GM12865 (cell line): ENCODE measurements at regions not wholly inside any gene's neighbourhood (a gene's known extent, or its start where the extent isn't known, plus 50 kb on each side); places are given as distances from the start of the nearest gene placed in this dataset.

Experiments
- DNase-seq: peaks from one replicate; pipeline ENCODE4 v3.0.0; 2010; ENCODE audit warnings: low read depth
- H3K4me3 ChIP-seq: 2 replicates; pipeline ENCODE4 v1.5.1; 2011; ENCODE audit warnings: mild to moderate bottlenecking, low read depth, low read length, control low read depth
- TF ChIP-seq, protein P1 (sequence below): IDR thresholded peaks from 2 replicates; pipeline ENCODE4 v1.5.1; 2011; ENCODE audit warnings: low read length, control low read depth, low read depth, inconsistent platforms; ENCODE audit not compliant: insufficient read depth; ENCODE audit errors: missing control alignments

DNA sequence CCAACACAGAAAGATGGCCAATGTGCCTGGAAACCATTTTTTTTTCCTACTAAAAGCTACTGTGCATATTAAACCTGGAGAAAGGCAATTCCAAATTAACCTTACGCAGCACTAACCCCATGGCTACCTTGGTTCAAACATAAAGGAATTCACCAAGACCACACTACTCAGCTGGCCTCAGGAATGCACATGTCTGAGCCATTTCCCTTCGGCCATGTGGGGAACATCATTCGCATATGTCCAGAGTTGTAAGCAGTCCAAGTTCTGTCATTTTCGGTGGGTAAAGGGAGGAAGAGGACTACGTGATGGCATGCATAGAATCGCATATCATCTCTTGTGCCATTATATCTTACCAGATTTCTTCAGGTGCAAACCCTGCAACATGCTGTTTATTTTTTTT lies 175.4 kb downstream of the NTMT2 start:
- TF ChIP-seq, protein P1, sequence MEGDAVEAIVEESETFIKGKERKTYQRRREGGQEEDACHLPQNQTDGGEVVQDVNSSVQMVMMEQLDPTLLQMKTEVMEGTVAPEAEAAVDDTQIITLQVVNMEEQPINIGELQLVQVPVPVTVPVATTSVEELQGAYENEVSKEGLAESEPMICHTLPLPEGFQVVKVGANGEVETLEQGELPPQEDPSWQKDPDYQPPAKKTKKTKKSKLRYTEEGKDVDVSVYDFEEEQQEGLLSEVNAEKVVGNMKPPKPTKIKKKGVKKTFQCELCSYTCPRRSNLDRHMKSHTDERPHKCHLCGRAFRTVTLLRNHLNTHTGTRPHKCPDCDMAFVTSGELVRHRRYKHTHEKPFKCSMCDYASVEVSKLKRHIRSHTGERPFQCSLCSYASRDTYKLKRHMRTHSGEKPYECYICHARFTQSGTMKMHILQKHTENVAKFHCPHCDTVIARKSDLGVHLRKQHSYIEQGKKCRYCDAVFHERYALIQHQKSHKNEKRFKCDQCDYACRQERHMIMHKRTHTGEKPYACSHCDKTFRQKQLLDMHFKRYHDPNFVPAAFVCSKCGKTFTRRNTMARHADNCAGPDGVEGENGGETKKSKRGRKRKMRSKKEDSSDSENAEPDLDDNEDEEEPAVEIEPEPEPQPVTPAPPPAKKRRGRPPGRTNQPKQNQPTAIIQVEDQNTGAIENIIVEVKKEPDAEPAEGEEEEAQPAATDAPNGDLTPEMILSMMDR: no peak
- DNase-seq: no peak
- no peak overlapping the region for H3K4me3 ChIP-seq

DNA sequence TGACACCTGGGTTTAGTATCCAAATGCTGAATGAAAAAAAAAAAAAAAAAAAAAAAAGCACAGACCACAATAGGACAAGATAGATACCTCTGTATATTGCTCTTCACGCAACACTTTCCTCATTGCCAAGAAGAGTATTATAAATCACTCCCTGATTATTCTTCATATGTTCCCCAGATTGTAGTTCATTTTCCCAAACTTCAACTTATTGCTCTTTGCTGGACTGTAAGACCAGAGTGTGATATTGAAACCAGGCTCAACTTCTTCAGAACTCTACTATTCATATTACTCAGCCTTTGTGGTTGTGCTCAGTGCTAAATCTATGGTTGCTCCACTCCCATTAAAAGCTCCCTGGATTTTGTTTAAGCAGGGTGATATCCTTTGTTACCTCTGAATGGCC lies 180.4 kb downstream of the NTMT2 start:
- no peak overlapping the region for H3K4me3 ChIP-seq
- TF ChIP-seq, protein P1: no peak
- DNase-seq: peak; percentile 3

DNA sequence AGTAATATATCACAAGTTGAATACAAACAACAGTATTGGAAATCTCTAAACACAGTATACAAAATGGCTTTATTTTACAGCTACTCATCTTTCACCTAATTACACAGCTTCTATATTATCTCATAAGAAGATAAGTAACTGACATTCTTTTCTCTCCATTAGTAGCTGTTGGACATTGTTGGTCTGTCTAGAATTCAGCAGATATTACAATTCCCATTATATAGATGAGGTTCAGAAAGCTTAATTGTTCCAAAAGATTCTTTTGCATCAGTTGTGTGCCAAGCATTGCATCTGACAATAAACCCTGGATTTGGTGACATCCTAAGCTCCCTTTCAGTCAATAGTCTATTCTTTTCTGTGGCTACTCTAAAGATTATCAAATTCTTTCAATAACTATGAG lies 187.0 kb downstream of the NTMT2 start:
- no peak overlapping the region for H3K4me3 ChIP-seq
- DNase-seq: no peak
- TF ChIP-seq, protein P1: no peak

DNA sequence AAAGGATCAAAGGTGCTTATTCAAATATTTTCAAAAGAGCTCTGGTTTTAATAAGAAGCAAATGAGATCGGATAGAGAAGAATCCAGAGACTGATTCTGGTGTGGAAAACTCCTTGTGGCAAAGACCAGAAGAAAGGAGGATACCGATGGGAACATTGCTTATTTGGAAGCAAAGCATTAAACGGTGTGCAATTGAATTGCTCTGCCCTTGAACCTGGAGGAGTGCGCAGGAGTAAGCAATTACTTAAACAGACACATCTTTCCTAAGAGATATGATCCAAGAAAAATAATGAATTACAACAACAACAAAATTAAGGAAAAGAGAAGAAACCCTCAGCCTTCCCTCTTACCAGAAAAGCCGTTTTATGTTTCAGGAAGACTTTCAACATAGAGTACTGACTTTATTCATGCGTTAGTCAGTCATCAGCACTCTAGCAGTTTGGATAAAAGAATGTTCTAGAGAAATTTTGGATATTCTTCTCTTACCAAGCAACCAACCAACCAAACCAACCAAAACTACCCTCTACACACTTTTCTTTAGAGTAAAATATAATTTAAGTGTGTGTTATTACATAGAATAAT lies 191.7 kb downstream of the NTMT2 start:
- TF ChIP-seq, protein P1: no peak
- no peak for DNase-seq
- no peak overlapping the region for H3K4me3 ChIP-seq

DNA sequence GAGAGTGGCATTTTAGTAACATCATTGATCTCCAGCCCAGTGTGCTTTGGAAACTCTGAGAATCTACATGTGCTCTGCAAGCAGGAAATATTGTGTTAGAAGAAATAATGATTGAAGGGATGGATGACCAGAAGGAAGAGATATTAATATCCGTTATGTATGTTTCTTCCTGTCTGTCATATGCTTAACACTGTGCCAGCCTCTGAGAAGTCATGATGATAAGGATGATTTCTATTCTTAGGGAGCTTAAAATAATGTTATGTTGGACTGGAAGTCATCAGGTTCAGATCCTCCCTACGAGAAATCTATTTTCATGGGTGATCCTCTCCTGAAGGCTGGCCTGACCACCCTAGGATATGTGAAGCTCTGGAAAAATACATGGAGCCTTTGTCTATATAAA lies 192.4 kb upstream of the GORAB start:
- TF ChIP-seq, protein P1: no peak
- DNase-seq: no peak
- H3K4me3 ChIP-seq: no peak overlapping the region

DNA sequence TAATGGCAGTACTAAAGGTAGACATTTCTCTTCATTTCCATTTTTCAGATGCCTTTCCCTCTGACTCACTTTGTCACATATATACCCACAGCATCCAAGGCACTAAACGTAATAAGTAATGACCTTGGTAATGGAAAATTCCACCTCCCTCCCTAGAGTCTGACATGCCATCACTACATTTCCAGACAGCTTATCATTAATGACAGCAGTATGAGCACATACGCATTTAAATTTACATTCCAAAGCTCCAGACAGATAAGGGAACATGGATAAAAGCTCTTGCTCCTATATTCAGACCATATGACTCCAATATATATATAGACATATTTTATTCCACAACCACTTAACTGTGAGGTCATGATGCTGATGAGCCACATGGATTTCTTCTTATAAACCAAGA lies 191.7 kb upstream of the GORAB start:
- H3K4me3 ChIP-seq: no peak overlapping the region
- TF ChIP-seq, protein P1: no peak
- DNase-seq: no peak

DNA sequence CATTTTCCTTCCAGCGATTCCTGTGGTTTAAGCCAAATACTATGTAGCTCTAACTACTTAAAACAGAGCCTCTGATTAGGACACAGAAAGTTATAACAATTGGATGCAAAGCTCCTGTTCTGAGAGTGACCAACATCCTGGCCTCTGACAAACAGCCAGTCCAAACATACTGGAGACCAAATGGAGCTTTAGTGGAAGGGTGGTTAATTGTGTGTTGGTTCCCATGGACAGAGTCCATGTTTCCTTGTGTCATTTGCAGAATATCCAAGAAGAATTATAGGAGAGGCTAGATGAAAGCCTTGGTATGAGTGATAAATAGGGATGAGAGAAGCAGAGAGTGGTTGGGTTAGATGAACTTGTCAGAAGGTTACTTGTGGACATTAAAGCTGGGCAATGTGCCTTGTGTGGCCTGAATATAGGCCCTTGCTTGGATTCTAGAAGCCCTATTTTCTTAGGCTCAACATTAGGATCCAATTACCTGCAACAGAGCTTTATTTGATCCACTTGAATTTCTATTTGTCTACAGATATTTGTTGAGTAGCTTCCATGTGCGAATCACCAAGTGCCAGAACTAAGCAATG lies 180.5 kb upstream of the GORAB start:
- no peak overlapping the region for H3K4me3 ChIP-seq
- no peak for DNase-seq
- TF ChIP-seq, protein P1: no peak
